ENCODE measurements at regions not wholly inside any gene's neighbourhood (a gene's known extent, or its start where the extent isn't known, plus 50 kb on each side); places are given as distances from the start of the nearest gene placed in this dataset.

DNA sequence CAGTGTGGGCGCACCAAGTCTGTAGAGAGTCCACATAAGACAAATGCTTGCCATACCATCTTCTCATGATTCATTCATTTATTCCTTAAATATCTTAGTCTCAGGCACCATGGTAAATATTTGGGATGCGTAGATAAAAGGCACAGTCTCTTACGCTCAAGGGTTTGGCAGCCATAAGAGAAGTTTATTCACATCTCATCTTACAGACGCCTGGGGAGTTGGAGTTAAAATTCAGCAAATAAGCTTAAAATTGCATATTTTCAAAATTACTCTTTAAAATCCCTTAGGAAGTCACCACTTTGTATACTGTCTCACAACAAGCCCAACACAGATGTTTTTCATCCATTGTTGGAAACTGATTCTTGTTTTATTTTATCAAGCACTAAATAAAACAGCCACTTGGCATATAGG, 363.3 kb downstream of the KIF16B start:
- DNase-seq (ENCODE audit: low spot score), result no peak
- TF ChIP-seq CTCF (conservative IDR thresholded peaks at IDR 0.05; ENCODE audit: low read depth), result no peak
- no peak overlapping the region for H3K27ac ChIP-seq
- ChIA-PET CTCF (no interaction called here), POLR2A (ENCODE audit: low non-redundant PET) (no interaction called here)

- TF ChIP-seq CTCF (conservative IDR thresholded peaks at IDR 0.05; ENCODE audit: low read depth), result no peak
- ChIA-PET POLR2A (ENCODE audit: low non-redundant PET) (no interaction called here), CTCF (no interaction called here)
- DNase-seq (ENCODE audit: low spot score), result no peak
- H3K27ac ChIP-seq, result no peak overlapping the region
Observed at GRCh38 chr20:16209357-16209756, 363.9 kb downstream of the KIF16B start.

DNA sequence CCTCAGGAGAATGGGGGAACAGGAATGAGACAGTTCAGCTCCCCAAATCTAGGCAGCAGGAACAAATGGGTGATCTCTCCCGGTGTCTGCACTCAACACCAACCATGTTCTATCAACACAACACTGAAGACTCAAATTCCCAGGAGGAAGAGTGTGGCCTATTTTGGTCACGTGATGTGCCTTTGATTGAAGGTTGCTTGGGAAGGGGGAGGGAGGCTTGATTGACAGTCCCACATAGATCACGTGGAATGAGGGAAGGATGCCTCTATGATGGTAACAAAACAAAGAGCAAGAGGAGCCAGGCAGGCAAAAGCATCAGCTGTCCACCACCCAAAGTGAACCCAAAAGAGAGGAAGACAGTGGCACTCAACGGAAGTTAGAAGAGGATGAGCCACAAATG, 364.8 kb downstream of the KIF16B start:
- no peak overlapping the region for H3K27ac ChIP-seq
- no peak for DNase-seq (ENCODE audit: low spot score)
- no peak for TF ChIP-seq CTCF (conservative IDR thresholded peaks at IDR 0.05; ENCODE audit: low read depth)
- CTCF ChIA-PET, result interaction anchor here (0.7 kb wide), 1 partner anchor 1253 kb away, joined by 4 read pairs; no protein-coding TSS in a partner anchor
- POLR2A ChIA-PET (ENCODE audit: low non-redundant PET), result no interaction called here

DNA sequence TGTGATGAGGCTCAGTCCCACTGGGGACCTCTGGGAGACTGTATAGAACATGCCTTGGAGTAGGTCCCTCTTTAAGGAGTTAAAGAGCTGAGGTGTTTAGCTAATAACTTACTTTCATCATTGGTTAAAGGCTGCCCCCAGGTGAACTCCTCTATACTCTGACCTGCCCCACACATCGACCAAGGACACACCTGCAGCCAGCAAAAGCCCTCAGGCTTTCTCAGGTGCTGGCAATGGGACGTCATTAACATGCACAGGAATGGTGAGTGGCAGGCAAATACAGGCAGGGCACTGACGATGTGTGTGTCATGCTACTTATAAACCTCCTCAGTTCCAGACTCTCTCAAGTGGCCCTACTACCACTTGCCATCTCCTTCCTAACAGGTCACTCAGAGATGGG, 366.4 kb downstream of the KIF16B start:
- ChIA-PET CTCF (no interaction called here), POLR2A (ENCODE audit: low non-redundant PET) (no interaction called here)
- no peak for TF ChIP-seq CTCF (conservative IDR thresholded peaks at IDR 0.05; ENCODE audit: low read depth)
- no peak for DNase-seq (ENCODE audit: low spot score)
- H3K27ac ChIP-seq, result no peak overlapping the region

GRCh38 chr20:16205507-16205906, 367.7 kb downstream of the KIF16B start:
- no peak overlapping the region for H3K27ac ChIP-seq
- POLR2A ChIA-PET (ENCODE audit: low non-redundant PET), result no interaction called here
- CTCF ChIA-PET, result no interaction called here
- no peak for DNase-seq (ENCODE audit: low spot score)
- no peak for TF ChIP-seq CTCF (conservative IDR thresholded peaks at IDR 0.05; ENCODE audit: low read depth)

DNA sequence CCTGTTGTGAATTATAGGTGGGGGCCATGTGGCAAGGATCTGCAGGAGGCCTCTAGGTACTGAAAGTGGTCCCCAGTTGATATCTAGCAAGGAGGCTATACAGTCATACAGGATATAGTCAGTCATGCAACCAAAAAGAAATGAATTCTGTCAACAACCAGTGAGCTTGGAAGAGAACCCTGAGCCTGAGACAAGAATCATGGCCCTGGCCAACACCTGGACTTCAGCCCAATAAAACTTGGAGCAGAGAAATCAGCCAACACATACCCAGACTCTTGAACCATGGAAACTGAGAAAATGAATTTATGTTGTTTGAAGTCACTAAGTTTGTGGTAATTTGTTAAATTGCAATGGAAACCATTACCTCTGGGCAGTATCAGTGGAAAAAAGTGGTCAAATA, 370.2 kb downstream of the KIF16B start:
- no peak for DNase-seq (ENCODE audit: low spot score)
- no peak overlapping the region for H3K27ac ChIP-seq
- POLR2A ChIA-PET (ENCODE audit: low non-redundant PET), result no interaction called here
- CTCF ChIA-PET, result no interaction called here
- TF ChIP-seq CTCF (conservative IDR thresholded peaks at IDR 0.05; ENCODE audit: low read depth), result no peak

GRCh38 chr20:16201191-16201590, 372.1 kb downstream of the KIF16B start:
- DNase-seq (ENCODE audit: low spot score), result no peak
- no peak overlapping the region for H3K27ac ChIP-seq
- TF ChIP-seq CTCF (conservative IDR thresholded peaks at IDR 0.05; ENCODE audit: low read depth), result no peak
- CTCF ChIA-PET, result no interaction called here
- POLR2A ChIA-PET (ENCODE audit: low non-redundant PET), result no interaction called here
